ENCODE measurements at regions not wholly inside any gene's neighbourhood (a gene's known extent, or its start where the extent isn't known, plus 50 kb on each side); places are given as distances from the start of the nearest gene placed in this dataset.
A peak's percentile ranks its signal among the peaks of the same experiment; 100 is the strongest.
"Not testable (repeated sequence)": the region's sequence is repeated elsewhere in the genome, so short reads cannot be mapped to it uniquely, and the experiment has no call there.

DNA sequence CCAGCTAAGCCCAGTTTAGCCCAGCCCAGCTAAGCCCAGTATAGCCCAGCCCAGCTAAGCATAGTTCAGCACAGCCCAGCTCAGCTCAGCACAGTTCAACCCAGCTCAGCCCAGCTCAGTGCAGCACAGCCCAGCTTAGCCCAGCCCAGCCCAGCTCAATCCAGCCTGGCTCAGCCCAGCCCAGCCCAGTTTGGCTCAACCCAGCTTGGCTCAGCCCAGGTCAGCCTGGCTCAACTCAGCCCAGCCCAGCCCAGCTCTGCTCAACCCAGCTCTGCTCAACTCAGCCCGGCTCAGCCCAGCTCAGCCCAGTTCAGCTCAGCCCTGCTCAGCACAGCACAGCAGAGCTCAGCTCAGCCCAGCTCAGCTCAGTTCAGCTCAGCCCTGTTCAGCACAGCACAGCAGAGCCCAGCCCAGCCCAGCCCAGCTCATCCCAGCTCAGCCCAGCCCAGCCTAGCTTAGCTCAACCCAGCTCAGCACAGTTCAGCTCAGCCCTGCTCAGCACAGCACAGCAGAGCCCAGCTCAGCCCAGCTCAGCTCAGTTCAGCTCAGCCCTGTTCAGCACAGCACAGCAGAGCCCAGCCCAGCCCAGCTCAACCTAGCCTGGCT lies 330.9 kb downstream of the TMEM121 start:
- no peak overlapping the region for H3K27ac ChIP-seq (ENCODE audit: low read depth in 1 of 2, low read length in 1 of 2)

DNA sequence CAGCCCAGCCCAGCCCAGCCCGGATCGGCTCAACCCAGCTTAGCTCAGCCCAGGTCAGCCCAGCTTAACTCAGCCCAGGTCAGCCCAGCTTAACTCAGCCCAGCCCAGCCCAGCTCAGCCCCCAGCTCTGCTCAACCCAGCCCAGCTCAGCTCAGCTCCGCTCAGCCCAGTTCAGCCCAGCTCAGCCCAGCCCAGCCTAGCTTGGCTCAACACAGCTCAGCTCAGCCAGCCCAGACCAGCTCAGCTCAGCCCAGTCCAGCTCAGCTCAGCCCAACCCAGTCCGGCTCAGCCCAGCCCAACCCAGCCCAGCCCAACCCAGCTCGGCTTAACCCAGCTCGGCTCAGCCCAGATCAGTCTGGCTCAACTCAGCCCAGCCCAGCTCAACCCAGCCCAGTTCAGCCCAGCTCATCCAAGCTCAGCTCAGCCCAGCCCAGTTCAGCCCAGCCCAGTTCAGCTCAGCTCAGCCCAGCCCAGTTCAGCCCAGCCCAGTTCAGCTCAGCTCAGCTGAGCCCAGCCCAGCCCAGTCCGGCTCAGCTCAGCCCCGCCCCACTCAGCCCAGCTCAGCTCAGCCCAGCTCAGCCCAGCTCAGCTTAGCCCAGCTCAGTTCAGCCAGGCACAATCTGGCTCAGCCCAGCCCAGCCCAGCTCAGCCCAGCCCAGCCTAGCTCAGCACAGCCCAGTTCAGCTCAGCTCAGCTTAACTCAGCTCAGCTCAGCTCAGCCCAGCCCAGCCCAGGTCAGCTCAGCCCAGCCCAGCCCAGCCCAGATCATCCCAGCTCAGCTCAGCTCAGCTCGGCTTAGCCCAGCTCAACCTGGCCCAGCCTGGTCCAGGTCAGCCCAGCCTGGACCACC lies 331.7 kb downstream of the TMEM121 start:
- DNase-seq, result no peak
- ATAC-seq (ENCODE audit: insufficient read depth, low FRiP score), result no peak
- no peak for TF ChIP-seq CTCF (IDR thresholded peaks at IDR 0.05; ENCODE audit: control extremely low read depth, extremely low read depth)
- Histone ChIP-seq H3K4me3 (no peak overlapping the region), H3K27me3 (ENCODE audit: control insufficient read depth in 3 of 3, insufficient read depth in 3 of 3, low read length in 2 of 3) (no peaks in the 10 kb centered on the region), H3K9me3 (ENCODE audit: control insufficient read depth in 4 of 4, insufficient read depth in 3 of 4, low read length in 3 of 4) (peaks cover 0 to 5% (median 2%) of the 10 kb centered on the region in 4 donors), H3K36me3 (ENCODE audit: control insufficient read depth in 4 of 4, insufficient read depth in 4 of 4, low read length in 4 of 4) (no peaks in the 10 kb centered on the region), H3K27ac (ENCODE audit: low read depth in 1 of 2, low read length in 1 of 2) (no peak overlapping the region), H3K4me1 (ENCODE audit: control insufficient read depth in 5 of 5, insufficient read depth in 5 of 5, low read length in 5 of 5) (no peaks in the 10 kb centered on the region), H3K9ac (ENCODE audit: insufficient read depth in 1 of 2, low read length in 2 of 2) (no peak overlapping the region)
- WGBS, 2 donors, result 70 to 77% methylated on average over 9 of the region's 9 CpGs

More for the DNA sequence above, 330.9 kb downstream of the TMEM121 start:
- no peak for DNase-seq
- Histone ChIP-seq H3K36me3 (ENCODE audit: control insufficient read depth in 4 of 4, insufficient read depth in 4 of 4, low read length in 4 of 4) (no peaks in the 10 kb centered on the region), H3K9ac (ENCODE audit: insufficient read depth in 1 of 2, low read length in 2 of 2) (no peak overlapping the region), H3K4me1 (ENCODE audit: control insufficient read depth in 5 of 5, insufficient read depth in 5 of 5, low read length in 5 of 5) (no peaks in the 10 kb centered on the region), H3K27me3 (ENCODE audit: control insufficient read depth in 3 of 3, insufficient read depth in 3 of 3, low read length in 2 of 3) (no peaks in the 10 kb centered on the region), H3K9me3 (ENCODE audit: control insufficient read depth in 4 of 4, insufficient read depth in 3 of 4, low read length in 3 of 4) (peaks cover 0 to 5% (median 2%) of the 10 kb centered on the region in 4 donors), H3K4me3 (no peak overlapping the region)
- ATAC-seq (ENCODE audit: insufficient read depth, low FRiP score), result no peak
- WGBS, 2 donors, result 23 to 87% methylated on average over 1 of the region's 1 CpG
- no peak for TF ChIP-seq CTCF (IDR thresholded peaks at IDR 0.05; ENCODE audit: control extremely low read depth, extremely low read depth)

DNA sequence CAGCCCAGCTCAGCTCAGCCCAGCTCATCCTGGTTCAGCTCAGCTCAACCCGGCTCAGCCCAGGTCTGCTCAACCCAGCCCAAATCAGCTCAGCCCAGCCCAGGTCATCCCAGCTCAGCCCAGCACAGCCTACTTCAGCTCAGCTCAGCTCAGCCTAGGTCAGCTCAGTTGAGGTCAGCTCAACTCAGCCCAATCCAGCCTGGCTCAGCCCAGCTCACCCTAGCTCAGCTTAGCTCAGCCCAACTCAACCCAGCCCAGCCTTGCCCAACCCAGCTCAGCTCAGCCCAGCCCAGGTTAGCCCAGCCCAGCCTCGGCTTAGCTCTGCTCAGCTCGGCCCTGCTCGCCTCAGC lies 332.3 kb downstream of the TMEM121 start:
- no peaks in the 10 kb centered on the region for H3K36me3 ChIP-seq (ENCODE audit: control insufficient read depth in 4 of 4, insufficient read depth in 4 of 4, low read length in 4 of 4)
- no peak overlapping the region for H3K4me3 ChIP-seq
- 80 to 84% methylated on average over 3 to 4 of the region's 4 CpGs for WGBS, 2 donors
- DNase-seq (no peak), ATAC-seq (ENCODE audit: insufficient read depth, low FRiP score) (no peak)
- H3K4me1 ChIP-seq (ENCODE audit: control insufficient read depth in 5 of 5, insufficient read depth in 5 of 5, low read length in 5 of 5), result no peaks in the 10 kb centered on the region
- no peak overlapping the region for H3K27ac ChIP-seq (ENCODE audit: low read depth in 1 of 2, low read length in 1 of 2)
- H3K9ac ChIP-seq (ENCODE audit: insufficient read depth in 1 of 2, low read length in 2 of 2), result no peak overlapping the region
- TF ChIP-seq CTCF (IDR thresholded peaks at IDR 0.05; ENCODE audit: control extremely low read depth, extremely low read depth), result no peak
- H3K9me3 ChIP-seq (ENCODE audit: control insufficient read depth in 4 of 4, insufficient read depth in 3 of 4, low read length in 3 of 4), result peaks cover 0 to 2% (median under 1%) of the 10 kb centered on the region in 4 donors
- H3K27me3 ChIP-seq (ENCODE audit: control insufficient read depth in 3 of 3, insufficient read depth in 3 of 3, low read length in 2 of 3), result no peaks in the 10 kb centered on the region

DNA sequence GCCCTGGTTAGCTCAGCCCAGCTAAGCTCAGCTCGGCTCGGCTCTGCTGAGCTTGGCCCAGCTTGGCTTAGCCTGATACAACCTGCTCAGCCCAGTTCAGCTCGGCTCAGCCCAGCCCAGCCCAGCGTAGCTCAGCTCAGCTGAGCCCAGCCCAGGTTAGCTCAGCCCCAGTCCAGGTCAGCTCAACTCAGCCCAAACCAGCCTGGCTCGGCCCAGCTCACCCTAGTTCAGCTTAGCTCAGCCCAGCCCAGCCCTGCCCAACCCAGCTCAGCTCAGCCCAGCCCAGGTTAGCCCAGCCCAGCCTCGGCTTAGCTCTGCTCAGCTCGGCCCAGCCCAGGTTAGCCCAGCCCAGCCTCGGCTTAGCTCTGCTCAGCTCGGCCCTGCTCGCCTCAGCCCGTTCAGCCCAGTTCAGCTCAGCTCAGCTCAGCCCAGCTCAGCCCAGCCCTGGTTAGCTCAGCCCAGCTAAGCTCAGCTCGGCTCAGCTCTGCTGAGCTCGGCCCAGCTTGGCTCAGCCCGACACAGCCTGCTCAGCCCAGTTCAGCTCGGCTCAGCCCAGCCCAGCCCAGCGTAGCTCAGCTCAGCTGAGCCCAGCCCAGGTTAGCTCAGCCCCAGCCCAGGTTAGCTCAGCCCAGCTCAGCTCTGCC lies 332.8 kb downstream of the TMEM121 start:
- ATAC-seq (ENCODE audit: insufficient read depth, low FRiP score), result peak; percentile 9
- DNase-seq; H3K4me1 ChIP-seq (ENCODE audit: control insufficient read depth in 5 of 5, insufficient read depth in 5 of 5, low read length in 5 of 5); H3K9me3 ChIP-seq (ENCODE audit: control insufficient read depth in 4 of 4, insufficient read depth in 3 of 4, low read length in 3 of 4); H3K27ac ChIP-seq (ENCODE audit: low read depth in 1 of 2, low read length in 1 of 2); H3K4me3 ChIP-seq; H3K27me3 ChIP-seq (ENCODE audit: control insufficient read depth in 3 of 3, insufficient read depth in 3 of 3, low read length in 2 of 3); H3K9ac ChIP-seq (ENCODE audit: insufficient read depth in 1 of 2, low read length in 2 of 2); H3K36me3 ChIP-seq (ENCODE audit: control insufficient read depth in 4 of 4, insufficient read depth in 4 of 4, low read length in 4 of 4): not testable (repeated sequence)
- WGBS, 2 donors, result 71 to 77% methylated on average over 12 to 16 of the region's 16 CpGs
